Stimulated activated CD8-positive, alpha-beta memory T cell treated with anti-CD3 and anti-CD28 coated beads, Interleukin-4, amount 100 ng/mL, for 48 hours (primary cell): ENCODE measurements at regions not wholly inside any gene's neighbourhood (a gene's known extent, or its start where the extent isn't known, plus 50 kb on each side); places are given as distances from the start of the nearest gene placed in this dataset.
"Not testable (repeated sequence)": the region's sequence is repeated elsewhere in the genome, so short reads cannot be mapped to it uniquely, and the experiment has no call there.

ENCODE experiments used
- DNase-seq: peaks from one replicate; pipeline ENCODE4 v3.0.0-alpha.2; 2020

DNA sequence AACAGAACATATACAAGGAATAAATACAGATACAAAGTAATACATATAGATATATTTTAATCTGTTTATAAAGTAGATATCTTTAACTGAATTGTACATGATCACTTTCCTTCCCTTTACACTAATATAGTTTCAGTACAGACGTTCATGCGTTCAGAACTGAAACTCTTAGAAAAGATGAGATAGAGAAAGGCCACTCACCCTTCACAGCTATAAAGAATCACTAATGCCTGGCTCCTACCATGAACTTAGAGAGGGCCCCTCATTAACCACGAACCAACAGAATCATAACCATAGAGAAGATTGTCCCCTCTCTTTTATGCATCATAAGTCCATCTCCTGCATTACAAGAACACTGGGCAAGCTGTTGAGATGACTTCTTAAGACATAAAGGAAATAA lies 399.0 kb downstream of the COG6 start:
- DNase-seq, result not testable (repeated sequence)

- DNase-seq, result no peak
Measured at GRCh38 chr13:40056898-40057619, 401.6 kb downstream of the COG6 start.

GRCh38 chr13:40058757-40059236 lies 403.3 kb downstream of the COG6 start:
- DNase-seq, result no peak

DNA sequence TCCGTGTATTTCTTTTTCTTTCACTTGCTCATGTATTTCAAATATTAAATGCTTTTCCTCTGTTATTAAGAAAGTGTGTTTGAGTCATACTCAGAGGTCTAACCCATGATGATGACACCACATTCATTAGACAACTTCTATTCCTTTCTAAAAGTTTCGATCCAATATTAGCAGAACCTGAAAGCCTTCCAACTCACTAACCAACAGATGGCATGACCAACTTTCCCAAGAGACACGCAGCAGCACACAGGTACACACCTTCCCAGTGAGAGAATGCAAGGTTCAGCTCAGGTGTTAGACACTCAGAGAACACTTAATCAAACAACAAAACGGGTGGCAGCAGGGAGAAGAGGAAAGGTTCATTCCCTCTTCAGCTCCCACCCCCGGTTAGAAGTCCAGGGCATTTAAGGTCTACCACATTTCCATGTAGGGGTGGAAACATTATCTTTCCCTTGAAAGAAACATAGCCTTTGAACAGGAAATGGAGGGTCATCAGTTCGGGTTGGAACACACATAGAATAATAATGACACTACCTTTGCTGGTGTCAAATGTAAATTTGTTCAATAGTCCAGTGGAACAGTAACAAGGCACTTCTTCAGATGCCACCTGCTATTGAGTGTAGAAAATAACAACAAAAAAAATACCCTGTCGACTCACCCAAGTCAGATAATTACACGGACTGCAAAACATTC lies 404.2 kb downstream of the COG6 start:
- no peak for DNase-seq

DNA sequence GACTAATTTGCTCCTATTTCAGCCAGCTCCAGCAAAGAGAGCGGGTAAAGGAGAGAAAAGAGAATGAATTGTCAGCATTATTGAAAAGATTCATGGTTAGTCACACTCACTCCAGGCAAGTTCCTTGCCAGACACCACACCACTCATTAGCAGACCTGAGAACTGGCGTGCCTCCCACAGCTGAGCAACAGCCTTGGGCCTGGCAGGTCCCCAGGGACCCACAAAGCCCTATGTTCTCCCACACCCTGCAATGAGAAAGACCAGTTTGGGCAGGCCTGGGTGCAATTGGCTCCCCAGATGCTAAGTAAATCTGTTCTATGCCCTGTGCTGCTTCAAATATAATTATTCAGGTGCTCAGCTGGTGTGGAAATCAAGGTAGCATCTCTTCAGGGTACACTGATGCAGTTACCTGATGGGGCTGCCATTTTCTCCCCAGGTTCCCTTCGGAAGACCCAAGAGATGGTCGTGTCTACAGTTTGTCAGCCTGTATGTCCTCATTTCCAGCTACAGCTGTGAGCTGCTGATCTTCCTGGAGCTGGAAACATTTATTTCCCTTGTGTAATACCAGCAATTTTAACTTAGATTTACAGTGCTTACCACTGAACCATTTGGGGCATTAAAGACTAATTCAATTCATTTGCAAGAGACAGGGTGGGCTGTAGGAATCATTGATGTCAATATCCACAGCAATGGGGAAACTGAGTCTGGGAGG lies 405.0 kb downstream of the COG6 start:
- DNase-seq, result peak; percentile 65

DNA sequence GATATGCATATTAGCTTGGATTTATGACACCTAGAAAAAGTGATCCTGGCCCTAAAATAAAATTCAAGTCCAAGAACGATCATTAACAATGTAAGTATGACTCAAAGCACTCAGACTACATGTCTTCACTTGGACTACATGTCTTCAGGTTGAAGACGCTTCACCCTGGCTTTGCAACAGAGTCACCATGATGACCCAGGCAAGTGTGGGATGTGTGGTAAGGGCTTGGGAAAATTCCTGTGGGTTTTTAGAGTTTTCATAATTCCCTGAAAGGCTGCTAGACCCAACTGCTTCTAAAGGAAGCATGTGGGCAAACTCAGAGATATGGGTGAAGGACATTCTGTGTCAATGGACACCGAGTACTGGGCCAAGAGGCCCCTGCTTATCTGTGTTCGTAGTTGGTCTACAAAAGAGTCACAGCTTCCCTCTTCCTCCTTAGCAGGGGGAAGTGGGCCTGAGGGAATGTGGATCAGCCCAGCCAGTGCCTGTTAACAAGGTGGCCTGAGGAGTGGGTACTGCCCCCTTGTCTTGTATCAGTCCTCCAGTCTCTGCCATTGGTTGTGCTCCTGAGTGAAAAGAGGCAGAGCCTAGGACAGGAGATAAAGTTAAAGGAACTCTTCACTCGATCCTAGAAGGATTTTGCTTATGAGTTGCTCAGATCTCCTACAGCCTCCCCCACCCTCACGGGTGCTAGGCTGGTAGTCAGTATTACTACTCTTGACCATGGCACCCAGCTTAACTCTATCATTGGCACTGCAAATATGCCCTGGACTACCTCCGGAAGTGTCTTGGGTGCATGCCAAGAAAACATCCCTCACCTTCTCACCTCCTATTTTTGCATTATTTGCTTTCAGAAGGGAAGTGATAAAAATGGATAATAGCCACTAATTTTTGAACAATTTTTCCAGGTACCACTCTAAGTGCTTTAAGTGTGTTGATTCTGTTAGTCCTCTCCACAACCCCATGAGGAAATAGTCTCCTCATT lies 406.3 kb downstream of the COG6 start:
- no peak for DNase-seq

DNA sequence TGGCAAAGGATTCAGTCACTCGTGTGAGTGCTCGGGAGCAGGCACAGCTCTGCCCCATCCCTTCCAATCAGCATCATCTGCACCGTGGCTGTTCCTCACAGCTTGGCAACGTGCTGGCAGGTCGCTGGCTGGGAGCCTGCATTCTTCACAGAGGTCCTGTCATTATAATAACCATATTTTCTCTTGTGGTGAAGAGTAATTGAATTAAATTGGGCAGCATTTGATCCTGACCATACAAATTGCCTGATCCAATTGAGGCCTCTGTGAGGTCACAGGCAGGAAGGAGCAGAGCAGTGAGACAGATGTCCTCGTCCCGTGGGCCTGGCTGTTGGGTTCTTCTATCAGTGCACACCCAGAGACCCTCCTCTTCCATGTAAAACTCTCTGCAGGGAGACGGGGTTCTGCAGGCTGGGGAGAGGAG lies 407.8 kb downstream of the COG6 start:
- no peak for DNase-seq

DNA sequence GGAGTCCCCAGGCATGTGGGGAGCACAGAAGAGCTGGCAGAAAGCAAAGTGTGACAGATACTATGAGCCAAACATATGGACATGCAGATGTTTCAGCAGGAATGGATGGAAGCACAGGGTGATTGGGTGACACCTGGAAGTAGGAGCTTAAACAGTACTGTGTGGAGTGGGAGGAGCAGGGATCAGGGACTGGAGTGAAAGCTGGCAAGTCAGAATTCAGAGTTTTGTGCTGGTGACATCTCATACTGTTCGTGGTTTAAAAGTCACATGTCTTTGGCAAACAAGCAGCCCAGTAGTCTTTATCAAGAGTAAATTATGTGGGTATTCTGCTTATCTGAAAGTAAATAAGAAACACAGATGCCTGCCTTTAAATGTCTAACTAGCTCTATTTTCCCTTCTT lies 408.2 kb downstream of the COG6 start:
- no peak for DNase-seq

- DNase-seq, result no peak
Measured at GRCh38 chr13:40064154-40065097, 409.0 kb downstream of the COG6 start.

GRCh38 chr13:40069173-40070044 lies 413.9 kb downstream of the COG6 start:
- DNase-seq, result peak; percentile 85

DNA sequence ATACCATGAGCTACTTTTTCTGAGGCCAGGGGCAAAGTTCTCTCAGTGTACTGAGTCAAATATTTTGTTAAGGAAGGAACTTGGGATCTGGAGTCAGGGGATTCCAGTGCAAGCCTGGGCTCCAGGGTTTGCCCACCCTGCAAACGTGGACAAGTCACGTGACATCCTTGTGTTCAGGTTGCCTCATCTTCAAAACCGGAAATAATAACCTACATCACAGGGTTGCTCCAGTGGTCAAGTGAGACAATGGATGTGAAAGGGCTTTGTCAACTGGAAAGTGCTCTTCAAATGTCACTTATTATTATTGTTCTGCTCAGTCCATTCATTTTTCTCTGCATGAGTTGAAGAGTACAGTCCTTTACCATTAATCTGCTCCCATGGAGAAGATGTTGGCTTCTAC lies 414.9 kb downstream of the COG6 start:
- no peak for DNase-seq

- DNase-seq, result no peak
Measured at GRCh38 chr13:40072663-40073120, 417.2 kb downstream of the COG6 start.

DNA sequence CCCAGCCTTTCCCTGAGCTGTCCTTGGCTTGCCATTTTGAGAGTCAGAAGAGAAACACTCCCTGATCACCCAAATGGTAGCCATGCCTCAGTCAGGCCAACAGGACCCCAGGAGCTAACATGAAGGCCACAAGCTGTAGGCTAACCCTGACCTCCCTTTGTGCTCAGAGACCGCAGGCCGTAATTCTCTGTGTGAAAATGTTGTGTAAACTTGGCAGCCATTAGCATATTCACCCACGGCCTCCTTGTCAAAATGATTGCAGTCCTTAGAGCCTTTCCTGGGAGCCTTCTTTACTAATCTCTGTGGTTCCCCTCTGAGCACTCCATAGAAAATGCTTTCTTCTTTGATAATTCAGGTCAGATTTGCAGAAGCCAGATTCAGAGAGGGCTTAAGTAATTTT lies 418.9 kb downstream of the COG6 start:
- no peak for DNase-seq

DNA sequence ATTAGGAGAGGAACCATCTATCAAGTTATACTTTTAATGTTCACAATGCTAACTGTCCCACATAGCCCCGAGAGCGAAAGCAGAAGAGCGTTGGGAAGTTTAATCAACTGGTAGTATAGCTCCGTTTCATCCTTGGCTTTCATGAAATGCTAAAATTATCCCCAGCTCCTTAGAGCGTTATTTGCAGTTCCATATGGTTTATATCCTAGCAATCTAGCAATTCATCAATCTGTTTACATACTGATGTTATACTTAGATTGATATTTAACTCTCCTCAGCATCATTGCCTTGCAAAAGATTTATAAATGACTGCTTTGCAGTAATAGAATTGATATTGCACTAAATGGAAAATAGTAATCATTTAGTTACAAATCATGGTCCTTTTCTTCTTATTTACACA lies 419.8 kb downstream of the COG6 start:
- DNase-seq, result no peak

GRCh38 chr13:40076765-40077362 lies 421.4 kb downstream of the COG6 start:
- DNase-seq, result no peak

DNA sequence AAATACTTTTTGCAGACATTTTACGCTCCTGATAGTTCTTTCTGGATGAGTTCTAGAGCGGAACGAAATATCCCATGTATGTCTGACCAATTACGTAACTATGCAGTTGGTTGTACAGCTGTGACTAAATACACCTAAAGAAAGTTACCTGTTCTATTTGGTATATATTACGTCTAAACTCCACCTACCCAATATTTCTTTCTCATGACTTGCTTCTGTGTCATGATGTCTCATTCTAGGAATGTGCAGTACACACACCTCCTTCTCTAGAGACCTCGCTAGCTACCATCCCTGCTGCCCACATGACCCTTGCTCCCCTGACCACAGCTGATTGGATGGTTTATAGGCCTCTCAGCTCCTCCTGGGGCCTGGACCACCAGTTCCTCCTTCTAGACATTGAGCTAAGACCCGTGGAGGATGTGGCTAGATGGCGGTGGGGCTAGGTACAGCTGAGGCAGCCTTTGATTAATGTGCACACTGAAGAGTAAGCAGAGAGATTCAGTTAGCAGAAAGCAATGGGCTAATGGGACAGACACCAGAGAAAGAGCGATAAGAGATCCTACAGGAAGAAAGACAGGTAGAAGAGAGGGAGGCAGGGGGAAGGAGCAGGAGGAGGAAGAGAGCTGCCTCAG lies 422.1 kb downstream of the COG6 start:
- no peak for DNase-seq

DNA sequence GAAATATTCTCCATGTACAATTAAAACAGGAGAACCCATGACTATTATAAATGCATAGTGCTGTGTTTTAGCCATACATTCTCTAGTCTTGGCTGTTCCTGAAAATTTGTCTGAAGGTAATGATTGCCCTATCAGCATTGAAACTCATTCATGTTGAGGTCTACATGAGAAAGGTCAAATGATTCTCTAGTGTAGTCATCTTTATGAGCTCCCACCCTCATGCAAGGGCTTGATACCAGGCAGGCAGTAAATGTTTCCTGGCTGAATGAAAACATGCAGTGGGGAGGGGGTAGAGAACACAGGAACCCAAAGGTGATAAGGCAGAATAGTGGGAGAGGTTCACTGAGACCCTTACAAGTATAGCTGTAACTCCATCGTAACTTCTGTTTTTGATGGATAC lies 424.3 kb downstream of the COG6 start:
- no peak for DNase-seq

GRCh38 chr13:40080676-40081075 lies 425.2 kb downstream of the COG6 start:
- no peak for DNase-seq

GRCh38 chr13:40082639-40083038 lies 427.2 kb downstream of the COG6 start:
- DNase-seq, result no peak
